ENCODE measurements at regions not wholly inside any gene's neighbourhood (a gene's known extent, or its start where the extent isn't known, plus 50 kb on each side); places are given as distances from the start of the nearest gene placed in this dataset.

- Histone ChIP-seq H3K79me2 (ENCODE audit: insufficient read depth, low read length) (no peaks in the 10 kb centered on the region), H2AFZ (ENCODE audit: low read depth, low read length, poor library complexity, severe bottlenecking) (no peak overlapping the region), H3K27ac (ENCODE audit: low read depth, low read length) (no peak overlapping the region), H3K9ac (ENCODE audit: low read length) (no peak overlapping the region), H3K4me2 (ENCODE audit: low read length) (no peak overlapping the region), H4K20me1 (ENCODE audit: insufficient read depth) (no peaks in the 10 kb centered on the region), H3K9me3 (ENCODE audit: control insufficient read depth in 1 of 2, insufficient read depth in 1 of 2, low read depth in 1 of 2, low read length in 2 of 2) (no peaks in the 10 kb centered on the region), H3K36me3 (ENCODE audit: control insufficient read depth in 1 of 2, insufficient read depth in 2 of 2, low read length in 2 of 2) (no peaks in the 10 kb centered on the region), H3K27me3 (ENCODE audit: insufficient read depth, low read length) (no peaks in the 10 kb centered on the region), H3K4me3 (replicated peaks in 1 of 2; ENCODE audit: low read depth in 1 of 2, low read length in 2 of 2) (no peak overlapping the region), H3K4me1 (ENCODE audit: control insufficient read depth in 1 of 2, insufficient read depth in 2 of 2, low read length in 2 of 2) (peaks cover 0 to 13% of the 10 kb centered on the region in 2 experiments; a peak in 2 of 4 replicates), H3K9me2 (ENCODE audit: insufficient read depth) (no peaks in the 10 kb centered on the region)
- TF ChIP-seq, protein P1, sequence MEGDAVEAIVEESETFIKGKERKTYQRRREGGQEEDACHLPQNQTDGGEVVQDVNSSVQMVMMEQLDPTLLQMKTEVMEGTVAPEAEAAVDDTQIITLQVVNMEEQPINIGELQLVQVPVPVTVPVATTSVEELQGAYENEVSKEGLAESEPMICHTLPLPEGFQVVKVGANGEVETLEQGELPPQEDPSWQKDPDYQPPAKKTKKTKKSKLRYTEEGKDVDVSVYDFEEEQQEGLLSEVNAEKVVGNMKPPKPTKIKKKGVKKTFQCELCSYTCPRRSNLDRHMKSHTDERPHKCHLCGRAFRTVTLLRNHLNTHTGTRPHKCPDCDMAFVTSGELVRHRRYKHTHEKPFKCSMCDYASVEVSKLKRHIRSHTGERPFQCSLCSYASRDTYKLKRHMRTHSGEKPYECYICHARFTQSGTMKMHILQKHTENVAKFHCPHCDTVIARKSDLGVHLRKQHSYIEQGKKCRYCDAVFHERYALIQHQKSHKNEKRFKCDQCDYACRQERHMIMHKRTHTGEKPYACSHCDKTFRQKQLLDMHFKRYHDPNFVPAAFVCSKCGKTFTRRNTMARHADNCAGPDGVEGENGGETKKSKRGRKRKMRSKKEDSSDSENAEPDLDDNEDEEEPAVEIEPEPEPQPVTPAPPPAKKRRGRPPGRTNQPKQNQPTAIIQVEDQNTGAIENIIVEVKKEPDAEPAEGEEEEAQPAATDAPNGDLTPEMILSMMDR (IDR thresholded peaks at IDR 0.05 in 2 of 3, conservative IDR thresholded peaks at IDR 0.05 in 1 of 3; ENCODE audit: borderline replicate concordance in 1 of 3, insufficient read depth in 1 of 3, low read depth in 2 of 3, low read length in 2 of 3) = no peak
- TF ChIP-seq TCF7L2 (IDR thresholded peaks at IDR 0.05; ENCODE audit: borderline replicate concordance, extremely low read depth, insufficient read depth, insufficient read length) (no peak), REST (IDR thresholded peaks at IDR 0.05; ENCODE audit: low read depth) (no peak), POLR2AphosphoS5 (IDR thresholded peaks at IDR 0.05; ENCODE audit: low read depth, low read length) (no peak), ELF1 (IDR thresholded peaks at IDR 0.05; ENCODE audit: borderline replicate concordance, low read depth) (no peak), SP1 (IDR thresholded peaks at IDR 0.05; ENCODE audit: low read depth) (no peak), JUND (IDR thresholded peaks at IDR 0.05) (no peak), SIN3A (IDR thresholded peaks at IDR 0.05; ENCODE audit: low read depth) (no peak), CEBPB (IDR thresholded peaks at IDR 0.05; ENCODE audit: low read depth) (no peak), ATF3 (IDR thresholded peaks at IDR 0.05) (no peak), POLR2A (IDR thresholded peaks at IDR 0.05; ENCODE audit: borderline replicate concordance, extremely low read depth, insufficient read depth, insufficient read length) (no peak), FOSL1 (IDR thresholded peaks at IDR 0.05; ENCODE audit: low read depth) (no peak), RAD21 (IDR thresholded peaks at IDR 0.05; ENCODE audit: low read depth) (no peak), MAX (IDR thresholded peaks at IDR 0.05) (no peak), SRF (IDR thresholded peaks at IDR 0.05; ENCODE audit: low read depth) (no peak), CBX3 (IDR thresholded peaks at IDR 0.05; ENCODE audit: low read depth) (no peak), ZNF274 (IDR thresholded peaks at IDR 0.05; ENCODE audit: low read depth, low read length) (no peak)
- TF ChIP-seq, protein P2, sequence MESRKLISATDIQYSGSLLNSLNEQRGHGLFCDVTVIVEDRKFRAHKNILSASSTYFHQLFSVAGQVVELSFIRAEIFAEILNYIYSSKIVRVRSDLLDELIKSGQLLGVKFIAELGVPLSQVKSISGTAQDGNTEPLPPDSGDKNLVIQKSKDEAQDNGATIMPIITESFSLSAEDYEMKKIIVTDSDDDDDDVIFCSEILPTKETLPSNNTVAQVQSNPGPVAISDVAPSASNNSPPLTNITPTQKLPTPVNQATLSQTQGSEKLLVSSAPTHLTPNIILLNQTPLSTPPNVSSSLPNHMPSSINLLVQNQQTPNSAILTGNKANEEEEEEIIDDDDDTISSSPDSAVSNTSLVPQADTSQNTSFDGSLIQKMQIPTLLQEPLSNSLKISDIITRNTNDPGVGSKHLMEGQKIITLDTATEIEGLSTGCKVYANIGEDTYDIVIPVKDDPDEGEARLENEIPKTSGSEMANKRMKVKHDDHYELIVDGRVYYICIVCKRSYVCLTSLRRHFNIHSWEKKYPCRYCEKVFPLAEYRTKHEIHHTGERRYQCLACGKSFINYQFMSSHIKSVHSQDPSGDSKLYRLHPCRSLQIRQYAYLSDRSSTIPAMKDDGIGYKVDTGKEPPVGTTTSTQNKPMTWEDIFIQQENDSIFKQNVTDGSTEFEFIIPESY (IDR thresholded peaks at IDR 0.05; ENCODE audit: extremely low read depth, insufficient replicate concordance, low read length) = no peak
- ATAC-seq (no peak), DNase-seq (ENCODE audit: low read depth, low spot score) (no peak)
- ChIA-PET POLR2A (no interaction called here), RAD21 (ENCODE audit: low non-redundant PET in 1 of 2, low total read pairs in 2 of 2, uncharacterized antibody in 2 of 2, unreplicated experiment in 2 of 2) (no interaction called here), CTCF (no interaction called here)
- BruUV-seq (replicated peaks) = no TSS peak
- intact Hi-C loops (cut with micrococcal nuclease) = no loop called here
These were observed 57.2 kb upstream of the DLK1 start for GRCh38 chr14:100669468-100669867.

All from HCT116 (cell line).